ENCODE measurements at regions not wholly inside any gene's neighbourhood (a gene's known extent, or its start where the extent isn't known, plus 50 kb on each side); places are given as distances from the start of the nearest gene placed in this dataset.

GRCh38 chr20:51091406-51092195, 68.7 kb upstream of the KCNG1 start:
- DNase-seq, result no peak

DNA sequence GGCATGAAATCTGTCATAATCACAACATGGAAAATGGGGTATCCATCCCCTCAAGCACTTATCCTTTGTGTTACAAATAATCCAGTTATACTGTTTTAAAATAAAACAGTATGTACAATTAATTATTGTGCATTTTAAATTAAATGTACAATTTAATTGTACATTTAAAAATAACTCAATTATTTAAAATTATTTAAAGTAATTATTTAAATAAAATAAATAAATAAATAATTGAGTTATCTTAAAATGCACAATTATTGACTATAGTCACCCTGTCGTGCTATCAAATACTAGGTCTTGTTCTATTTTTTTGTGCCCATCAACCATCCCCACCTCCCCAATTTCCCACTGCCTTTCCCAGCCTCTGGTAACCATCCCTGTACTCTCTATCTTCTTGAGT, 66.9 kb upstream of the KCNG1 start:
- no peak for DNase-seq

DNA sequence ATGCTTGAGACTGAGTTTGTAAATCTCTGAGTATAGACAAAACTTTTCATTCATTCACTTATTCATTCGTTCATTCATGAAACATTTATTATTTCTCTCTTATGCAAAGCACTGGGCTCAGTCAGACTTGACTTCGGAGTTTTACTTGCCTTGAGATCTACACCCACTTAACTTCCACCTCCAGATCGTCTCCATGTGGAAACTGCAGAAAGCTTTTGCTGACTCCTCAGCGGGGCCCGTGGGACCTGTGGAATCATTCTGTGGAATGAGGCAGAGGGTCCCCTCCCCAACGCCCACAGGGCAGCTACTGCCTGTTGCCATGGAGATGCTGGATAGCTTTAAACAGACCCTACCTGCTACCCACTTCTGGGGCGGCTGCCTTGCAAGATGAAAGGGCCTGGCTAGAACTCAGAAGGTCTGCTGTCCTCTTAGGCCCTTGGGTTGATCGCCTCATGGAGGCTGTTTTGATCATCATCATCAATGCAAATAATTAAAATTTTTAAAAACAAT, 66.4 kb upstream of the KCNG1 start:
- DNase-seq, result no peak

- DNase-seq, result no peak
These were observed 64.4 kb upstream of the KCNG1 start for GRCh38 chr20:51087266-51087665.

DNA sequence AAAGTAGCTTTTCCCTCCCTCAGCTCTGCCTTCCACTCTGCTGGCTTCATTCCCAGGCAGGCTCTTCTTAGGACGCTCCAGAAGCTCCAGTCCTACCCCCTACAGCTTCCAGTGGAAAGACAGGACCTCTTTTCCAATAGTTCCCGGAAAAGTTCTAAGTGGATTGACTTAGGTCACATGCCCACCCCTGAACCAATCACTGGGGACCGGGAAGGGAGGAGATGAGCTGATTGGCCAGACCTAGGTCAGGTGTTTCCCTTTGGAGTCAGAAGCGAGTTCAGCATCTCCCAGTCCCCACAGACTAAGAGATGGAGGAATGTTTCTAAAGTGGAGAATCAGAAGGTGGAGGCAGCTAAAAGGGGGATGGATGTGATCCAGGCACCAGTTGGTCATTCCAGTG, 62.9 kb upstream of the KCNG1 start:
- DNase-seq, result no peak

GRCh38 chr20:51084593-51085377, 61.9 kb upstream of the KCNG1 start:
- no peak for DNase-seq

DNA sequence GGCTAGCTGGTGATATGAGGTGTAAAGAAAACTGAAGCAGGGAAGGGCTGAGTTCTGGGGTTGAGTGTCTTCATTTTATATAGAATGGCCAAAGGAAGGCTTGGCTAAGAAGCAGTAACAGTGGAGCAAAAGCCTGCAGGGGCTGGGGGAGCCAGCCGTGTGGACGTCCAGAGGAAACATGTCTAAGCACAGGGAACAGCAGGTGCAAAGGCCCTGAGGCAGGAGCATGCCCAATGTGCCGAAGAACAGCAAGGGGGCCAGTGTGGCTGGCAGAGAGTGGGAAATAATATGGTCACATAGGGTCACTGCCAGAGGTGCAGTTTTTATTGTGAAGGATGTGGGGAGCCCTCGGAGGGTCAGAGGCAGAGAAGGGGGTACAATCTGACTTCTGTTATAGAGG, 60.5 kb upstream of the KCNG1 start:
- DNase-seq, result no peak

GRCh38 chr20:51082988-51083387, 60.1 kb upstream of the KCNG1 start:
- no peak for DNase-seq

DNA sequence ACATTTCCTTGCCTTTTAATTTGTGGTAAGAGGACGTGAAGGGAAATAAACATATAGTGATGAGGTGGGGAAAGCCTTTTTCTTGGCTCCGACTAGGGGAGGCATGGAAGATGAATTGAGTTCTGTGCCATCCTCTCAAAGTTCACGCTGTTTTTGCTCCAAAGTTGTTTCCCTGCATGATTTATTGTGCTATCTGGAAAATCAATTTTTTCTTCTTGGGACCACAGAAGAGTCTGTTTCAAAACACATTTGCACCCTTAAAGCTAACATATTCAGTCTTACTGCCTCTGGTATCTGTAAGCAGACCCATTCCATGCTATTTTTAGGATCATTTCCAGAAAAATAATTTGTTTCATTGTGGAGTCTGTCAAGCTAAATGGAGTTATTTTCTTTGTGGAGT, 57.6 kb upstream of the KCNG1 start:
- DNase-seq, result no peak

GRCh38 chr20:51079488-51079887, 56.6 kb upstream of the KCNG1 start:
- no peak for DNase-seq

GRCh38 chr20:51077686-51078060, 54.8 kb upstream of the KCNG1 start:
- no peak for DNase-seq

DNA sequence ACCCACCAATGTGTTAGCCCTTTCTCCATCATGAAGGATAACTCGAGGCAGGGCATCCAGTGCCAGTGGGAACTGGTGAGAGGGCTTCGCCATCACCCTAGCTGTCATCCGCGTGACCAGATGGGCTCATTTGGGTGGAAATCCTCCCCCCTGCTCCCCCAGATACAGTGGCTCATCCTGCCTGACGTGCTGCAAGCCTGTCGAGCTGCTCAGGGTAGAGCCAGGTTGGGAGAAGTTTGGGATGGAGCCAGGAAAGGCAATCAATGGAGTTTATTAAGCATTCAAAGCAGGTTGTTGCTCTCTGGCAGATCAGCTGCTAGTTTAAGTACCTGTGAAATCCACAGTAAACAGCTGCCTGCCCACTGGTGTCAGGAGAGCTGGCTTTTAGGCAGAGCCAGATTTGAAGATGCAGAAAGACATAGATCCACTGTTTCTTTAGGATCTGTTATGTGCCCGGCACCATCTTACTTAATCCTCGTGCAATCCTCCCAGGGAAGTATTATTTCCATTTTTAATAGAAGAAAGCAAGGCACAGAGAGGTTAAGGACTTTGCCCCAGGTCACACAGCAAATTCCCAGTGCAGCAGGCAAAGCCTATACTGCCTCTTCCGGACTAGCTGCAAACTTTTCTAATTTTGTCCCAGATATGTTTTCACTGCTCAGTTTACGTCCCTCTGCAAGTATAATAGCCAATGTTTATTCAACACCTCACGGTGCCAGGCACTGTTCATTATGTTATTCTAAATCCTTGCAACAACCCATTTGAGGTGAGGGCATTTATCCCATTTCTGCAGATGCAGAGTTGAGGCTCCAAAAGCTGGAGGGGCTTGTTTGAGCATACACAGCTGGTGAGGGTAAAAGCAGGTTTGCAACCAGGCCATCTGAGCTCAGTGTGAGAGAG, 54.1 kb upstream of the KCNG1 start:
- DNase-seq, result no peak

- DNase-seq, result no peak
These were observed 51.2 kb upstream of the KCNG1 start for GRCh38 chr20:51074062-51074461.

All from stimulated activated CD4-positive, alpha-beta T cell treated with anti-CD3 and anti-CD28 coated beads, Interleukin-2, amount 100 ng/mL, for 48 hours (primary cell).